ENCODE measurements at regions not wholly inside any gene's neighbourhood (a gene's known extent, or its start where the extent isn't known, plus 50 kb on each side); places are given as distances from the start of the nearest gene placed in this dataset.

DNA sequence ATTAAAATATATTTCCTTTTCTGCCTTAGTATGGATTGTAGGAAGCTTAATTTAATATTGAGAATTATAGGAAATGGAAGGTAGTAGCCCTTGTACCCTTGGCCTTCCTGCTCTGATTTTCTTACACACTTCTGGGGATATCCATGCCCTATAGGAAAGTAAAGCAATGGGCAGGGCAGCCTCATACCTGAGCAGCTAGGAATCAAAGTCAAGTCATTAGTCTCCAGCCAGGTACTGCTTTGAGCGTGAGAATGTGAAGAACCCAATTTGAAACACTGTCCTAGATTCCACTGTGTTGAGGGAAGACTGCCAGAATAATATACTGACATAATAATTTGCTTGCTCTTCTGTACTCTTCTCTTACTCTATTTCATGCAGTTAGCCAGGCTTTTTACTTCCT is 51.0 kb upstream of the L3MBTL3 start:
- DNase-seq, result no peak

DNA sequence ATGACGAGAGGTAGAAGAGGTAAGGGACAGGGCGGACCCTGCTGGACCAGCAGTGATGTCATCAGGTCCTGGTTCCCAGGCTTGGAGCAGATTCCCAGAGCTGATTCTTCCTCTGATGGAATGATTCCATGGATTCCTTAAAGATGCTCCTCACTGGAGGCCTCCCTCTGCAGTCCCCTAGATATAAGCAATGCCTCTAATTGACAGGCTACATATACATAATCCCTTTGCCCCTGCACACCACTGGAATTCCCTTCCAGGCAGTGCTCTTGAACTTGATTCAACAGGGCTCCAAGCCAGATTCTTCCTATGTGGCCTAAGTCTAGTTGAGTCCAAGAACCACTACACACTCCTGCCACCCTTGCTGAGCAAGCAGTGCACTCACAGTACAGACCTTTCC is 52.3 kb upstream of the L3MBTL3 start:
- DNase-seq, result no peak

DNA sequence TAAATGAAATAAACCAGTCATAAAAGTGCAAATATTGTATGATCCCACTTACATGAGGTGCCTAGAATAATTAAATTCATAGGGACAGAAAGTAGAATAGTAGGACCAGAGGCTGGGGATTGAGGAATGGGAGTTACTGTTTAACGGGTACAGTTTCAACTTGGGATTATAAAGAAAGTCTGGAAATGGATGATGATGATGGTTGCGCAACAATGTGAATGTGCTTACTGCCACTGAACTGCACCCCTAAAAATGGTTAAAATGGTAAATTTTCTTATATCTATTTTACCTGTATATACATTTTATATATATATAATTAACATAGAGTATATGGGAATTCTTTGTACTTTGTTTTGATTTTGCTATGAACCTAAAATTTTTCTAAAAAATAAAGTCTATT is 53.3 kb upstream of the L3MBTL3 start:
- no peak for DNase-seq

DNA sequence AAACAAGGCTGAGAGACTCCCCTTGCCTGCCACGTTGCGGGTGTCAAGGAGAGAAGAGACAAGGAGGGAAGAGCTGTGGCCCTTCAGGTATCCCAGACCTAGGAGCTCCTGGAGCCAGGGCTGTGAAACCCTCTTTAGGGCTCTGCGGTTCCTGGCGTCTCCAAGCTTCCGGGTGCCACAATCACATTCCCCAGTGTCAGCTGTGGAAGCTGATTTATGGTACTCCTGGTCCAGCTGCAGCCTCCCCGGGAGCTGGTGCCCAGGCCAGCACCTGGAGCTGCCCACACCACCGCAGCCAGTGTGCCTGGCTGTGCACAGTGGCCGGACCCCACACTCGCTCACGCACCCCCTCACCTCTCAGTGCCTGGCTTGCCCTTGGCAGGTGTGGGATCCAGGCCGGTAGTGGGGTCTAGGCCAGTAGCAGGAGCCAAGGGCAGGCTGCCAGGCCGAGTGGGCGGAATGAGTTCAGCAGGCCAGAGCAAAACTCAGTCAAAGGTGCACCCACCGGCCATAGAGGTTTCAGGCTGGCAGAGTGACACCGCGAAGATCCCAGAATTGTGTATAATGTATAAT is 58.9 kb upstream of the L3MBTL3 start:
- no peak for DNase-seq

GRCh38 chr6:129957941-129958898 is 60.2 kb upstream of the L3MBTL3 start:
- no peak for DNase-seq

DNA sequence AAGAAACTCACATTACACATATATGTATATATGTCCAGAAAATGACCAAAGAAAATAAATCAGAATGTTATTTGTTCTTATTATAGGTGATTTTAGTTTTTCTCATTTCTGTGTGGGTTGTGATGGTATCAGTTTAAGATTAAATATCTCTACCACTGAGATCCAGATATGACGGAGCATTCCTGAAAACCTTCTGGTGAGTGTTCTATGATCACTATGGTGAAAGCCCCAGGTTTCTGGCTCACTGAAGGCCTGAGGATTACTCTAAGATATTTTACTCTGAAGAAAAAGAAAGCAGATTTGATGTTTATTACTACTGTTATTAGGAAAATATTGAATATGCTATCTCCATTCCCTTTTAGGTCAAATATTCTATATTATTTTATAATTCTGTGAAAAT is 62.8 kb upstream of the L3MBTL3 start:
- DNase-seq, result no peak

DNA sequence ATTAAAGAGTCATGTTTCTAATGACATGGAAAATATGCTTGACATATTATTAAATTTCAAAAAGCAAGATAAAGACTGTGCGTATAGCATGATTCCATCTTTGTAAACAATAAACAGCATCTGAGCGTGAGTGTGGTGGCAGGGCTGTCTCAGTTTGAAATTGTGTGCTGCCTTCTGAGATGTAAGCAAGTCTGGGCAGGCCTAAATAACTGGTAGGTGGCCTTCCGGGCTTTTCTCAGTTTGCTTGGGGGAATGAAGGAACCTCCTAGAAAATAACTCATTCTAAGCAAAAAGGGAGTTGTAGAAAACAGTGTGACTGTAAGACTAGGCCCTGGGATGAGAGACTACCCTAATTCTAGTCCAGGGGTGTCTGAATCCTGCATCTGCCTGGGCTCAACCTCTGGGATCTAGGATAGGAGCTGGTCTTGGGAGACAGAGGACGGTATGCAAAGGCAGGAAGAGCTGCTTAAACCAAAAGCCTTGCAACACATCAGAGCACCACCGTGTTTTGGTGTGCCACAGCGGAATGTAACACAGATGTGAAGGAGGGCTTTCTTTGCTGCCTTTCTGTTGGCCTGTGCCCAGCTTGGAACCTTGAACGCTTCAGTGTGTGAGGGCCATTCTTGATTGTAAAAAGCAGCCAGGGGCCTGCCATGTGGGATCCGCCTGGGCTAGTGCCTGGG is 63.5 kb upstream of the L3MBTL3 start:
- no peak for DNase-seq

- no peak for DNase-seq
Observed at GRCh38 chr6:129947797-129948196, 70.6 kb upstream of the L3MBTL3 start.

- DNase-seq, result no peak
Observed at GRCh38 chr6:129946439-129947140, 71.8 kb upstream of the L3MBTL3 start.

- DNase-seq, result no peak
Observed at GRCh38 chr6:129943637-129944271, 74.6 kb upstream of the L3MBTL3 start.

GRCh38 chr6:129940454-129941195 is 77.8 kb upstream of the L3MBTL3 start:
- no peak for DNase-seq

DNA sequence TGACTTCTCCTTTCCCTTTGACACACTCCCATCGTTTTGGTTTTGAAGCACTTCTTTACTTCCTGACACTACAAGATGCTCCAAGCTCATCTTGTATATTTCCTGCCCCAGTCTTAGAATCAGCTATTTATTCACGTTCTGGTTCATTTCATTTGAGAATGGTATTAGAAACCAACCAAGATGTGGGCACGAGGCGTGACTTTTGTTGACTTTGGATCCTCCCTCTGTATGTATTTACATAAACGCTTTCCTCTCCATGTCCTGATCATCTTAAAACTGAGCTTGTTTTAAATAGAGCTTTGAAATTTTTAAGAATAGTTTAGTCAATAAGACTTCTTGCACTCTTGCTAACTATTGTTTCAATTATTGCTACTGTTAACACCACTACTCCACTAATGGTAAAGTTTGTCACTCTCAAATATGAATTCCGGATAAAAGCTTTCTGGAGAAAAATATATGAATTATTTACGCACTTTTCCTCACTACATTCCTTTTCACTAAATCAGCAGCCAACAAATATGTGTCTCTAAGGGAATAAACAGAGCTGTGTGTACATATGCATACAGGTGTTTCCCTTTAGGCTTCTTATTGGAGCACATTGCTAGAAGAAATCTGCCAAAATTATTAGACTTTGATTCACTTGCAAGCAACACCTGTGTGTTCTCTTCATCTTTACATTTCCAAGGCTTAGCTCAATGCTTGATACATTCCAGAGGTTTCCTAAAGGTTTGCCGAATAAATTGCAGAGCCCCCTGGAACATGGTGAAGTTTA is 77.3 kb upstream of the TMEM244 start:
- DNase-seq, result no peak

DNA sequence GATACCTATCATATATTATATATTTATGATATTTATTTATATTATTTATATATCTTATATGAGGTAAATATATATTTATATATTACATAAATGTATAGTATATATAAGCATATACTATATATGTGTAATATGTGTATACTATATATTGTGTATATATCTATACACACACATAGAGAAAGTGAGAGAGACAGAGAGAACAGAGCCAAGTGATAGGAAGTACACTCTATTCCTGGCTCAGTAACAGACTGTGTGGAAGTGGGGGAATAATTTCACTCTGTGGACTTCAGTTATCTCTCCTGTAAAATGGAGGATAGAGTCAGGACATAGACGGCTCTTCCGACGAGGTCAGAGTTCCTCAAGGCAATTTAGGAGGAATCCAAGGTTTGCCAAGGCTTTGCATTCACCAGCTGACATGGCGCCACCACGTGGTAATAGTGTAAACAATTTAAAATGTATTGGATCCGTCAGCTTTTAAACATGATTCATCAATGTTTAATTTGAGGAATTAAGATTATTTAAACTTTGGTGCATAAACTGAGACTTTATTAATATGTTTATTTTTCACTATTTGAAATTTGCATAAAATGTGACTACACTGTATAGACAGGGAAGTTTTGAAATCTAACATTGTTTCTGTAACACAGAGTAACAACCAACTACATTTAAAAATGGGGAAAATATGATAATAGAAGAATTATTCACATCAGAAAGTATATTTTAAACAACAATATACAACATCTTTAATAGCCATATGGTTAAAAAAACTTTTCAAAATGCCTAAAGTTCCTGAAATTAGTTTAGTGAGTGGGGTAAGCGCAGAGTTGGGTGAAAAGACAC is 75.4 kb upstream of the TMEM244 start:
- peak; percentile 50 to 59 for DNase-seq

GRCh38 chr6:129932321-129932720 is 71.2 kb upstream of the TMEM244 start:
- DNase-seq, result no peak

DNA sequence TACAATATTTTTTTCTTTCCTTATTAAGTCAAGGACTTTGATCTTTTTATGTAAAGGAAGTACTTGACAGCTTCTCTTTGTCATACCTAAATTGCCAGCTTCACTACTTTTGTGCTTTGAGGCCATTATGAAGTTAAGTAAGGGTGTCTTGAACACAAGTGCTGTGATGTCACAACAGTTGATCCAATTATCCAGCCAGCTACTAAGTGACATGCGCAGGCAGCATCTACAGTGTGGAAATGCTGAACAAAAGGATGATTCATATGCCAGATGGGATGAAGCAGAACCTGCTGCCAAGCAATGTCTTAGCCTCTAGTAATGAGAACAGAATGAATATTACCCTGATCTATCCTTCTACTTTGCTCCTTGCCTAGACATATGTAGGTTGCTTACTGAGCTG is 68.3 kb upstream of the TMEM244 start:
- DNase-seq, result no peak

DNA sequence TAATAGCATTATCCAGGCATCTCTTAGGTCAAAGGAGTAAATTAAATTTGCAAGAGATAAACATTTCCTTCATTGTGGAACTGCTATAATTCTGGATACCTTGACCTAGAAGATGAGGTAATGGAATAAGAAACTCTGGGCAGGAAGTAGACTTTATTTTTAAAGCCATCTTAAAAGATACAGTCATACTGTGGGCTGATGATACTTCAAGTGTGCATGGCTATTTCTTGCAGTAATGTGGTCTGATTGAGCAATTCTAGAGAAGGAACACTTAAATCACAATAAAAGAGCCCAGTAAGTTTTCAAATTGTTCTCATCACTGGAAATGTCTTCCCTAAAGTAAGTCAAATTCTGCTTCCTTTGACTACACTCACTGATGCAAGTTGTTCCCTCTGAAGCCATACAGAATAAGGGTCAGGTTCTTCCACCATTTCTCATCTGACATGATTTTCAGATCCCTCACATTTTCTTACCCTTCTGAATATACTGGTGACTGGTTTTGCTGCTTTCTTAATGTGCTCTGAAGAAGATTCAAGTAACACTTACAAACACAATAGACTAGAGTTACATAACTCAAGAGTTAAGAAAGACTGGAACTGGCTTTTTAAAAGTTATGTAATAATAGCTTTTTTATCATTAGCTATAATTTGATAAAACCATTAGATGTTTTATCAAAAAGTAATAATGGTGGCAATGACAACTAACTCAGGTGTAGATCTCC is 62.6 kb upstream of the TMEM244 start:
- no peak for DNase-seq

GRCh38 chr6:129921169-129921817 is 60.2 kb upstream of the TMEM244 start:
- no peak for DNase-seq

GRCh38 chr6:129920103-129920798 is 59.1 kb upstream of the TMEM244 start:
- DNase-seq, result no peak

Measured in stimulated activated CD4-positive, alpha-beta T cell treated with anti-CD3 and anti-CD28 coated beads, Interleukin-2, amount 100 ng/mL, for 24 hours (primary cell).